GM12872 (cell line): ENCODE measurements at regions not wholly inside any gene's neighbourhood (a gene's known extent, or its start where the extent isn't known, plus 50 kb on each side); places are given as distances from the start of the nearest gene placed in this dataset.

Source experiments
- CTCF ChIP-seq: IDR thresholded peaks from 3 replicates; pipeline ENCODE4 v1.5.1; 2011; ENCODE audit warnings: low read depth, mild to moderate bottlenecking, low read length, moderate library complexity; ENCODE audit not compliant: insufficient read depth

GRCh38 chrX:121894756-121895155 lies 847.3 kb downstream of the GLUD2 start:
- no peak for TF ChIP-seq CTCF

- no peak for TF ChIP-seq CTCF
Observed at GRCh38 chrX:121902463-121902862, 855.1 kb downstream of the GLUD2 start.

- no peak for TF ChIP-seq CTCF
Observed at GRCh38 chrX:121903961-121904360, 856.6 kb downstream of the GLUD2 start.

- TF ChIP-seq CTCF: no peak
Observed at GRCh38 chrX:121921258-121921657, 873.8 kb downstream of the GLUD2 start.

- TF ChIP-seq CTCF: no peak
Observed at GRCh38 chrX:121931567-121931966, 884.2 kb downstream of the GLUD2 start.

- no peak for TF ChIP-seq CTCF
Observed at GRCh38 chrX:121932688-121933087, 885.3 kb downstream of the GLUD2 start.

GRCh38 chrX:121949041-121949760 lies 901.8 kb downstream of the GLUD2 start:
- no peak for TF ChIP-seq CTCF

- no peak for TF ChIP-seq CTCF
Observed at GRCh38 chrX:121958886-121959285, 911.5 kb downstream of the GLUD2 start.
